SK-N-SH treated with all-trans-retinoic acid at 6 μM for 48 hours (cell line): ENCODE measurements at regions not wholly inside any gene's neighbourhood (a gene's known extent, or its start where the extent isn't known, plus 50 kb on each side); places are given as distances from the start of the nearest gene placed in this dataset.

ENCODE experiments used
- PPARA ChIP-seq: fragments of 250-450 bp; sonication (Bioruptor Pico); IDR thresholded peaks from 2 replicates; pipeline ENCODE4 v1.5.0; 2020; ENCODE audit warnings: mild to moderate bottlenecking, borderline replicate concordance
- ZNF70 ChIP-seq: fragments of 450-650 bp; formaldehyde crosslinking; IDR thresholded peaks from 2 replicates; pipeline ENCODE4 v1.5.0; 2020; ENCODE audit warnings: mild to moderate bottlenecking, moderate library complexity

- TF ChIP-seq PPARA (CRISPR knock-in tag) (no peak), ZNF70 (no peak)
Observed at GRCh38 chr21:27114111-27114510, 147.2 kb upstream of the ADAMTS5 start.
